ENCODE measurements at regions not wholly inside any gene's neighbourhood (a gene's known extent, or its start where the extent isn't known, plus 50 kb on each side); places are given as distances from the start of the nearest gene placed in this dataset.
"Not testable (repeated sequence)": the region's sequence is repeated elsewhere in the genome, so short reads cannot be mapped to it uniquely, and the experiment has no call there.

DNA sequence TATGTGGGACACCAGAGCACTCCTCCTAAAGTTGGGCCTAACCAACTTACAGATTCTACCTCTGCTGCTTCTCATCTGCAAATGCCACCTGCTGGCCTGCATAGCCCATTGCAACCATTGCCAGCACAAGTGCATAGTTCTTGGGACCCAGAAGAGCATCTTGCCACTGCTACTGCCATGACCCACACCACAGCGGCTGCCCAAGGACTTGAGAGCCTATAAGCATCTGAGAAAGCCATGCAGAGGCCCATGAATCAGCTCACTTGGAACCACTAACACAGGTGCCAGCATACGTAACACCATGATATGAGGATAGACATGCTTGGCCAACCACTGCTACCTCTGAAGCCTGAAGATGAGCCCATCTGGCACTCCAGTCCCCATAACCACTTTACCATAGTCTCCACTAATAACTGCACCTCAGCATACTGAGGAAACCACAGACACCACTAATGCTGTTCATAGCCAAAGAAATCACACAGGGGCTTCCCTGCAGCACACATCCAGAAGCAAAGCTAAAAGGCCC lies 258.1 kb upstream of the AGTR2 start:
- H3K4me2 ChIP-seq (ENCODE audit: insufficient read depth, low read length) = no peak overlapping the region
- H2AFZ ChIP-seq (ENCODE audit: low read length) = no peak overlapping the region
- no peaks in the 10 kb centered on the region for H3K79me2 ChIP-seq (ENCODE audit: insufficient read depth, low read length)
- no peaks in the 10 kb centered on the region for H3K9me3 ChIP-seq (ENCODE audit: low read depth, low read length)
- TF ChIP-seq, protein P1, sequence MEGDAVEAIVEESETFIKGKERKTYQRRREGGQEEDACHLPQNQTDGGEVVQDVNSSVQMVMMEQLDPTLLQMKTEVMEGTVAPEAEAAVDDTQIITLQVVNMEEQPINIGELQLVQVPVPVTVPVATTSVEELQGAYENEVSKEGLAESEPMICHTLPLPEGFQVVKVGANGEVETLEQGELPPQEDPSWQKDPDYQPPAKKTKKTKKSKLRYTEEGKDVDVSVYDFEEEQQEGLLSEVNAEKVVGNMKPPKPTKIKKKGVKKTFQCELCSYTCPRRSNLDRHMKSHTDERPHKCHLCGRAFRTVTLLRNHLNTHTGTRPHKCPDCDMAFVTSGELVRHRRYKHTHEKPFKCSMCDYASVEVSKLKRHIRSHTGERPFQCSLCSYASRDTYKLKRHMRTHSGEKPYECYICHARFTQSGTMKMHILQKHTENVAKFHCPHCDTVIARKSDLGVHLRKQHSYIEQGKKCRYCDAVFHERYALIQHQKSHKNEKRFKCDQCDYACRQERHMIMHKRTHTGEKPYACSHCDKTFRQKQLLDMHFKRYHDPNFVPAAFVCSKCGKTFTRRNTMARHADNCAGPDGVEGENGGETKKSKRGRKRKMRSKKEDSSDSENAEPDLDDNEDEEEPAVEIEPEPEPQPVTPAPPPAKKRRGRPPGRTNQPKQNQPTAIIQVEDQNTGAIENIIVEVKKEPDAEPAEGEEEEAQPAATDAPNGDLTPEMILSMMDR (IDR thresholded peaks at IDR 0.05; ENCODE audit: extremely low read depth, low read depth, low read length) = peak; percentile 39
- H4K20me1 ChIP-seq (ENCODE audit: insufficient read depth, low read length) = no peaks in the 10 kb centered on the region
- no peaks in the 10 kb centered on the region for H3K4me1 ChIP-seq (ENCODE audit: insufficient read depth, low read length)
- no peak overlapping the region for H3K27ac ChIP-seq (ENCODE audit: low read depth, low read length)
- no peaks in the 10 kb centered on the region for H3K36me3 ChIP-seq (ENCODE audit: insufficient read depth, low read length)
- H3K27me3 ChIP-seq (ENCODE audit: insufficient read depth, low read length) = peaks cover 5% of the 10 kb centered on the region
- no peak overlapping the region for H3K4me3 ChIP-seq (ENCODE audit: insufficient read depth, low read length)
- peak; percentile 37 for DNase-seq (ENCODE audit: insufficient read length, low spot score, missing footprints)

DNA sequence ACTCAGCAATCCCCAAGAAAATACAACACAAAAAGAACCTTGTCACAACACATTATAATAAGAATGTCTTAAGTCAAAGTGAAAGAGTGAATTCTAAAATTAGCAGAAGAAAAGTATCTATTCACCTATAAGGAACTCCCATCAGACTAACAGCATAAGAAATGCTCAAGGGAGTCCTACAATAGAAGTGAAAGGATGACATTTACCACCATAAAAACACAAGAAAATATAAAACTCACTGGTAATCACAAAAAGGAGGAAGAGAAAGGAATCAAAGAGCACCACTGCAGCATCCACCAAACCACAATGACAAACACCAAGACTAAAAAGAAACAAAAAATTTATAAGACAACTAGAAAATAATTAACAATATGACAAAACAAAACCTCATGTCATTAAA lies 257.0 kb upstream of the AGTR2 start:
- H3K4me2 ChIP-seq (ENCODE audit: insufficient read depth, low read length) = no peak overlapping the region
- TF ChIP-seq, protein P1 (IDR thresholded peaks at IDR 0.05; ENCODE audit: extremely low read depth, low read depth, low read length) = no peak
- H3K9me3 ChIP-seq (ENCODE audit: low read depth, low read length) = no peaks in the 10 kb centered on the region
- DNase-seq (ENCODE audit: insufficient read length, low spot score, missing footprints) = no peak
- no peak overlapping the region for H3K27ac ChIP-seq (ENCODE audit: low read depth, low read length)
- no peaks in the 10 kb centered on the region for H3K4me1 ChIP-seq (ENCODE audit: insufficient read depth, low read length)
- H3K79me2 ChIP-seq (ENCODE audit: insufficient read depth, low read length) = no peaks in the 10 kb centered on the region
- peaks cover 5% of the 10 kb centered on the region for H3K27me3 ChIP-seq (ENCODE audit: insufficient read depth, low read length)
- H4K20me1 ChIP-seq (ENCODE audit: insufficient read depth, low read length) = no peaks in the 10 kb centered on the region
- H3K4me3 ChIP-seq (ENCODE audit: insufficient read depth, low read length) = no peak overlapping the region
- H2AFZ ChIP-seq (ENCODE audit: low read length) = no peak overlapping the region
- no peaks in the 10 kb centered on the region for H3K36me3 ChIP-seq (ENCODE audit: insufficient read depth, low read length)

DNA sequence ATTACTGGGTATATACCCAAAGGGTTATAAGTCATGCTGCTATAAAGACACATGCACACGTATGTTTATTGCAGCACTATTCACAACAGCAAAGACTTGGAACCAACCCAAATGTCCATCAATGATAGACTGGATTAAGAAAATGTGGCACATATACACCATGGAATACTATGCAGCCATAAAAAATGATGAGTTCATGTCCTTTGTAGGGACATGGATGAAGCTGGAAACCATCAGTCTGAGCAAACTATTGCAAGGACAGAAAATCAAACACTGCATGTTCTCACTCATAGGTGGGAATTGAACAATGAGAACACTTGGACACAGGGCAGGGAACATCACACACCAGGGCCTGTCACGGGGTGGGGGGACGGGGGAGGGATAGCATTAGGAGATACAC lies 254.9 kb upstream of the AGTR2 start:
- H3K4me1 ChIP-seq (ENCODE audit: insufficient read depth, low read length); DNase-seq (ENCODE audit: insufficient read length, low spot score, missing footprints); H3K79me2 ChIP-seq (ENCODE audit: insufficient read depth, low read length); H3K27ac ChIP-seq (ENCODE audit: low read depth, low read length); H2AFZ ChIP-seq (ENCODE audit: low read length); H3K4me2 ChIP-seq (ENCODE audit: insufficient read depth, low read length); H3K9me3 ChIP-seq (ENCODE audit: low read depth, low read length); H3K36me3 ChIP-seq (ENCODE audit: insufficient read depth, low read length); H3K4me3 ChIP-seq (ENCODE audit: insufficient read depth, low read length); H3K27me3 ChIP-seq (ENCODE audit: insufficient read depth, low read length); H4K20me1 ChIP-seq (ENCODE audit: insufficient read depth, low read length): not testable (repeated sequence)

DNA sequence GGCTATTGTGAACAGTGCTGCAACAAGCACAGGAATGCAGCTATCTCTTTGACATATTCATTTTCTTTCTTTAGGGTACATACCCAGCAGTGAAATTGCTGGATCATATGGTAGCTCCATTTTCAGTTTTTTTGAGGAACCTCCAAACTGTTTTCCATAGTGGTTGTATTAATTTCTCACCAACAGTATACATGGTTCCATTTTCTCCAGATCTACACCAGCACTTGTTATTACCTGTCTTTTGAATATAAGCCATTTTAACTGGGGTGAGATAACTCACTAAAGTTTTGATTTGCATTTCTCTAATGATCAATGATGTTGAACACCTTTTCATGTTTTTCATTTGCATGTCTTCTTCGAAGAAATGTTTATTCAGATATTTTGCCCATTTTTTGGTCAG lies 241.1 kb upstream of the AGTR2 start:
- TF ChIP-seq, protein P1 (IDR thresholded peaks at IDR 0.05; ENCODE audit: extremely low read depth, low read depth, low read length) = no peak
- peaks cover 3% of the 10 kb centered on the region for H3K27me3 ChIP-seq (ENCODE audit: insufficient read depth, low read length)
- no peak overlapping the region for H3K27ac ChIP-seq (ENCODE audit: low read depth, low read length)
- peaks cover 2% of the 10 kb centered on the region for H3K9me3 ChIP-seq (ENCODE audit: low read depth, low read length)
- H4K20me1 ChIP-seq (ENCODE audit: insufficient read depth, low read length) = no peaks in the 10 kb centered on the region
- H3K79me2 ChIP-seq (ENCODE audit: insufficient read depth, low read length) = no peaks in the 10 kb centered on the region
- H3K4me1 ChIP-seq (ENCODE audit: insufficient read depth, low read length) = no peaks in the 10 kb centered on the region
- H3K36me3 ChIP-seq (ENCODE audit: insufficient read depth, low read length) = no peaks in the 10 kb centered on the region
- no peak for DNase-seq (ENCODE audit: insufficient read length, low spot score, missing footprints)
- H3K4me2 ChIP-seq (ENCODE audit: insufficient read depth, low read length) = no peak overlapping the region
- no peak overlapping the region for H2AFZ ChIP-seq (ENCODE audit: low read length)
- no peak overlapping the region for H3K4me3 ChIP-seq (ENCODE audit: insufficient read depth, low read length)

Measured in osteoblast (primary cell).